ENCODE measurements at regions not wholly inside any gene's neighbourhood (a gene's known extent, or its start where the extent isn't known, plus 50 kb on each side); places are given as distances from the start of the nearest gene placed in this dataset.

DNA sequence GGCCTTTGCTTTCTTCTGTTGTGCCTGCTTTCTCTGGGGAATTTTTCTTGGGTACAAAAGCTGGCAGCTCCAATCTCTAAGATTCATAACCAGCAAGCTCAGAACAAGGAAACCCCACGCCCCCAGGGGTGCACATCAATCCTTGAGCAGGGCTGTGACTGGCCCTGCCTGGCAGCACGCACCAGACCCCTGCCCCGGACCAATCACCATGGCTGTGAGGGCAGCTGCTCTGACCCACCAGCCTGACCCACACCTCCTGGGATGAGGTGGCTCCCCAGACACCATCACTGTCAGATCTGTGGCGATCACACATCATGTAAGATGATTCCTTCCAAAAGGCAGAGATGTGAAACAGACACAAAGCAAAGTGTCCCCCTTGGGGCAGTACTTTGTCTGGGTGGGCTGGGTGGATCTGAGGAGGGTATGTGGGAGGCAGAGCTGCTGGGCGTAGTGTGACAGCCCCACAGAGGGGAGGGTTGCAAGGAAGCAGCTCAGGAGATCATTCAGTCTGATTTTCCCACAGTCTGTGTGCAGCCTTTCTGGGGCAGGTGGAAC is 175.5 kb upstream of the SHH start:
- TF ChIP-seq, protein P1, sequence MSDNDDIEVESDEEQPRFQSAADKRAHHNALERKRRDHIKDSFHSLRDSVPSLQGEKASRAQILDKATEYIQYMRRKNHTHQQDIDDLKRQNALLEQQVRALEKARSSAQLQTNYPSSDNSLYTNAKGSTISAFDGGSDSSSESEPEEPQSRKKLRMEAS (IDR thresholded peaks at IDR 0.05), result no peak
- TF ChIP-seq, protein P2, sequence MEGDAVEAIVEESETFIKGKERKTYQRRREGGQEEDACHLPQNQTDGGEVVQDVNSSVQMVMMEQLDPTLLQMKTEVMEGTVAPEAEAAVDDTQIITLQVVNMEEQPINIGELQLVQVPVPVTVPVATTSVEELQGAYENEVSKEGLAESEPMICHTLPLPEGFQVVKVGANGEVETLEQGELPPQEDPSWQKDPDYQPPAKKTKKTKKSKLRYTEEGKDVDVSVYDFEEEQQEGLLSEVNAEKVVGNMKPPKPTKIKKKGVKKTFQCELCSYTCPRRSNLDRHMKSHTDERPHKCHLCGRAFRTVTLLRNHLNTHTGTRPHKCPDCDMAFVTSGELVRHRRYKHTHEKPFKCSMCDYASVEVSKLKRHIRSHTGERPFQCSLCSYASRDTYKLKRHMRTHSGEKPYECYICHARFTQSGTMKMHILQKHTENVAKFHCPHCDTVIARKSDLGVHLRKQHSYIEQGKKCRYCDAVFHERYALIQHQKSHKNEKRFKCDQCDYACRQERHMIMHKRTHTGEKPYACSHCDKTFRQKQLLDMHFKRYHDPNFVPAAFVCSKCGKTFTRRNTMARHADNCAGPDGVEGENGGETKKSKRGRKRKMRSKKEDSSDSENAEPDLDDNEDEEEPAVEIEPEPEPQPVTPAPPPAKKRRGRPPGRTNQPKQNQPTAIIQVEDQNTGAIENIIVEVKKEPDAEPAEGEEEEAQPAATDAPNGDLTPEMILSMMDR (IDR thresholded peaks at IDR 0.05), result no peak
- TF ChIP-seq HOXB5 (CRISPR knock-in tag; IDR thresholded peaks at IDR 0.05) (no peak), RAD21 (conservative IDR thresholded peaks at IDR 0.05 in 1 of 2, IDR thresholded peaks at IDR 0.05 in 1 of 2) (no peak), POLR2AphosphoS2 (conservative IDR thresholded peaks at IDR 0.05; ENCODE audit: low read length) (no peak), BHLHE40 (IDR thresholded peaks at IDR 0.05; ENCODE audit: low read depth, low read length) (no peak), RFX5 (IDR thresholded peaks at IDR 0.05) (no peak), EP300 (IDR thresholded peaks at IDR 0.05) (no peak), POLR2A (IDR thresholded peaks at IDR 0.05; ENCODE audit: low read length) (no peak), KDM5A (IDR thresholded peaks at IDR 0.05) (no peak), ZSCAN20 (CRISPR knock-in tag; IDR thresholded peaks at IDR 0.05) (no peak)
- TF ChIP-seq, protein P3, sequence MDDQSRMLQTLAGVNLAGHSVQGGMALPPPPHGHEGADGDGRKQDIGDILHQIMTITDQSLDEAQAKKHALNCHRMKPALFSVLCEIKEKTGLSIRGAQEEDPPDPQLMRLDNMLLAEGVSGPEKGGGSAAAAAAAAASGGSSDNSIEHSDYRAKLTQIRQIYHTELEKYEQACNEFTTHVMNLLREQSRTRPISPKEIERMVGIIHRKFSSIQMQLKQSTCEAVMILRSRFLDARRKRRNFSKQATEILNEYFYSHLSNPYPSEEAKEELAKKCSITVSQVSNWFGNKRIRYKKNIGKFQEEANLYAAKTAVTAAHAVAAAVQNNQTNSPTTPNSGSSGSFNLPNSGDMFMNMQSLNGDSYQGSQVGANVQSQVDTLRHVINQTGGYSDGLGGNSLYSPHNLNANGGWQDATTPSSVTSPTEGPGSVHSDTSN (IDR thresholded peaks at IDR 0.05), result no peak
